Right lobe of liver (tissue), 4 donors: ENCODE measurements at regions not wholly inside any gene's neighbourhood (a gene's known extent, or its start where the extent isn't known, plus 50 kb on each side); places are given as distances from the start of the nearest gene placed in this dataset.

Experiments
- CTCF ChIP-seq, 4 donors: fragments of 200-600 bp in 3 of 4; fragments of 450-650 bp in 1 of 4; IDR thresholded peaks; one replicate each; pipeline versions ENCODE4 v1.5.1 to v1.8.0; 2016 to 2022; ENCODE audit warnings: antibody characterized with exemption in 4 of 4, mild to moderate bottlenecking in 2 of 4
- POLR2A ChIP-seq: fragments of 450-650 bp; IDR thresholded peaks from one replicate; pipeline ENCODE4 v1.6.1; 2017; ENCODE audit warnings: antibody characterized with exemption, mild to moderate bottlenecking
- donor health status: DM: no; HTN: no; CAD: no.
- donor health status: DM: no; HTN: no; CAD: no.
- donor health status: DM: no; HTN: yes; CAD: no.

- TF ChIP-seq POLR2A, result no peak
- TF ChIP-seq CTCF (IDR thresholded peaks at IDR 0.05), result no peak
These were observed 267.0 kb downstream of the RPL10L start for GRCh38 chr14:46384611-46385010.
